ENCODE measurements at regions not wholly inside any gene's neighbourhood (a gene's known extent, or its start where the extent isn't known, plus 50 kb on each side); places are given as distances from the start of the nearest gene placed in this dataset.

DNA sequence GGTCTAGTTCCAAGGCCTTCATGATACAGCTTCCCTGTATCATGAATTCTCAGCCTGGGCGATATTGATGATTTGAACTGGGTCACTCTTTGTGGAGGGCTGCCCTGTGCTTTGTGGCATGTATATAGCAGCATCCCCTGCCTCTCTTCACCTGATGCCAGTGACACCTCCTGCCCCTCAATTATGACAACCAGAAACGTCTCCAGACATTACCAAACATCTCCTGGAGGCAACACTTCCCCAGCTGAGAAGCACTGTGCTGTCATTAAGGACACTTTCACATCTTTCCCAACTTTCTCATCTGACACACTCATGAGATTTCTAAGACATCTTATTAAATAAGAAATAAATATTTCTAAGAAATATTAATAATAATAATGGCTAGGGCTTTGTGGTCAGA is 315.3 kb downstream of the BCL11B start:
- in situ Hi-C loops (cut with MboI; ENCODE audit: low sequenced_read_pairs, unreplicated experiment) = no loop called here

DNA sequence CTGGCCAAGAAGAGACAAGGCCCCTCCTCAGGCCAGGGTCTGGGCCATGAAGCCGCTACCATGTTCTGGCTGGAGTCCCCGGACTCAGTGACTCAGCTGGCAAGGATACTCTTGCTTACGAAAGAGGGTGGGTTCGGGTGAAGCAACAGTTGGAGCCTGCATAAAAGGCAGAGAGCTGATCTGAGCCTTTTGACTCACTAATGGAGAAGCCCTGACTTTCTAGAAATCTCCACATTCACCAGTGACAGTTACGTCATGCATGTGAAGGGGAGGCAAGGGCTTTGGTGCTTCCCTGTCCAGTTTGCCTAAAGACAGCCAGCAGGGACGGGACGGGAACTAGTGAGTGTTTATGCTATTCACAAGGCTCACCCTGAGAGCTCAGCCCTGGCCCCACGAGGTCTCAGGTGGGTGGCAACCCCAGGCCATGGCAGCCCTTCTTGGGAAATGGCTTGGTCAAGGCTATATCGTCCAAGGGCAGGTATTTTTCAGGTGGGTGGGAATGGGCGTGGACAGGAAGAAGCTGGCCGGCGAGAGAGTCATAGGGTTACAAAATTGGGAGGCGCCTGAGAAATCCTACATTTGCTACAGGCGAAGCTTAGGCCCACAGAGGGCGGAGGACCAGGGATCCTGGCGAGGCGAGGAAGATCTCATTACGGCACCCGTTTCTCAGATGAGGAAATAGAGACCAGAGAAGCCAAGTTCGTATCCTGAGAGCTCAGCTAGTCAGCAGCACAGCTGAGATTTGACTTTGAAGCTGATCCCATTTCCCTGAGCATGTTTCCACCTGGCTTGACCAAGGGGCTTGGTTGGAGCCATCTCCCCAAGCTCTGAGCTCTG is 314.6 kb downstream of the BCL11B start:
- in situ Hi-C loops (cut with MboI; ENCODE audit: low sequenced_read_pairs, unreplicated experiment) = no loop called here
- TF ChIP-seq, protein P1, sequence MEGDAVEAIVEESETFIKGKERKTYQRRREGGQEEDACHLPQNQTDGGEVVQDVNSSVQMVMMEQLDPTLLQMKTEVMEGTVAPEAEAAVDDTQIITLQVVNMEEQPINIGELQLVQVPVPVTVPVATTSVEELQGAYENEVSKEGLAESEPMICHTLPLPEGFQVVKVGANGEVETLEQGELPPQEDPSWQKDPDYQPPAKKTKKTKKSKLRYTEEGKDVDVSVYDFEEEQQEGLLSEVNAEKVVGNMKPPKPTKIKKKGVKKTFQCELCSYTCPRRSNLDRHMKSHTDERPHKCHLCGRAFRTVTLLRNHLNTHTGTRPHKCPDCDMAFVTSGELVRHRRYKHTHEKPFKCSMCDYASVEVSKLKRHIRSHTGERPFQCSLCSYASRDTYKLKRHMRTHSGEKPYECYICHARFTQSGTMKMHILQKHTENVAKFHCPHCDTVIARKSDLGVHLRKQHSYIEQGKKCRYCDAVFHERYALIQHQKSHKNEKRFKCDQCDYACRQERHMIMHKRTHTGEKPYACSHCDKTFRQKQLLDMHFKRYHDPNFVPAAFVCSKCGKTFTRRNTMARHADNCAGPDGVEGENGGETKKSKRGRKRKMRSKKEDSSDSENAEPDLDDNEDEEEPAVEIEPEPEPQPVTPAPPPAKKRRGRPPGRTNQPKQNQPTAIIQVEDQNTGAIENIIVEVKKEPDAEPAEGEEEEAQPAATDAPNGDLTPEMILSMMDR (IDR thresholded peaks at IDR 0.05; ENCODE audit: borderline replicate concordance, control extremely low read depth, extremely low read depth, insufficient read depth, missing control alignments) = no peak
- DNase-seq (ENCODE audit: low spot score) = no peak

More for the DNA sequence above, 315.3 kb downstream of the BCL11B start:
- TF ChIP-seq, protein P1 (IDR thresholded peaks at IDR 0.05; ENCODE audit: borderline replicate concordance, control extremely low read depth, extremely low read depth, insufficient read depth, missing control alignments) = no peak
- no peak for DNase-seq (ENCODE audit: low spot score)

DNA sequence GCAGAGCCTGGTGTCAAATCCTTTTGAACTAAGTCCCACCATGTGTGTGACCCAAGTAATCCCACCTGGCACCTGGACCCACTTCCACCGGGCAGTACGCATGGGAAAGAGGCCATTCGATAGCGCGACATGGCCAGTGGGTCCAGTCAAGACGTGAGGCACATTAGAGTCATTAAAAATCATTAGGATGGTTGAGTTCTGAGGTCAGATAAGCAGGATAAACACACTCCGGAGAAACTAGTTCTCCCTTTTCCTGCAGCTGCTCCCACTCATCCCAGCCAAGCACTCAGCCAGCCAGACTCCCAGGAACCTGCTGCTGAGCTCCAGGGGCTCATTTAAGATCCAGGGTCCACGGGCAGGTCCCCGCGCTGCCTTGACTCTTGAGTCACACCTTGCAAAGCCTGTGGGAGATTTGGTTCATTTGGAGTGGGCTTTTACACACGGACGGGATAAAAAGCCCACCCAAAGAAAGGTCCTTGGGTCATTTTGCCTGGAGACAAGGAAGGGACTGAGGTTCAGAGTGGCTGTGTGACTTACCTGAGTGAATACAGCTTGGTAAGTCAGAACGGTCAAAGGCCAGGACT is 313.9 kb downstream of the BCL11B start:
- no peak for DNase-seq (ENCODE audit: low spot score)
- in situ Hi-C loops (cut with MboI; ENCODE audit: low sequenced_read_pairs, unreplicated experiment) = no loop called here
- TF ChIP-seq, protein P1 (IDR thresholded peaks at IDR 0.05; ENCODE audit: borderline replicate concordance, control extremely low read depth, extremely low read depth, insufficient read depth, missing control alignments) = no peak

DNA sequence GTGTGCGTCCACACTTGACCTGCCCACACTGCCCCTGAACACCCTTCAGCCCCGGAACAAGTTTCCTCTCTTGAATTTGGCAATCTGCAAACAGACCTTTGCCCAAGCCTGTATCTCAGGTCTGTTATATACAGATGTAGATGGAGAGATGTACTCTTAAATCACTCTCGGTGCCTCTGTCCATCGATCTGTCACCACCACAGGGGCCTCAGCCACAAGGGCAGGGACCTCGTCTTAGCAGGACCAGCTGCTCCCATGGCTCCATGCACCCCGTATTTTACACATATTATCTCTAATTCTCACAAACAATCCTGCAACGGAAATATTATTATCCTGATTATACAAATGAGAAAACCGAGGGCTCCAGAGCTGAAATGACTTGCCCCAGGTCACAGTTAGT is 313.4 kb downstream of the BCL11B start:
- TF ChIP-seq, protein P1 (IDR thresholded peaks at IDR 0.05; ENCODE audit: borderline replicate concordance, control extremely low read depth, extremely low read depth, insufficient read depth, missing control alignments) = no peak
- in situ Hi-C loops (cut with MboI; ENCODE audit: low sequenced_read_pairs, unreplicated experiment) = no loop called here
- no peak for DNase-seq (ENCODE audit: low spot score)

DNA sequence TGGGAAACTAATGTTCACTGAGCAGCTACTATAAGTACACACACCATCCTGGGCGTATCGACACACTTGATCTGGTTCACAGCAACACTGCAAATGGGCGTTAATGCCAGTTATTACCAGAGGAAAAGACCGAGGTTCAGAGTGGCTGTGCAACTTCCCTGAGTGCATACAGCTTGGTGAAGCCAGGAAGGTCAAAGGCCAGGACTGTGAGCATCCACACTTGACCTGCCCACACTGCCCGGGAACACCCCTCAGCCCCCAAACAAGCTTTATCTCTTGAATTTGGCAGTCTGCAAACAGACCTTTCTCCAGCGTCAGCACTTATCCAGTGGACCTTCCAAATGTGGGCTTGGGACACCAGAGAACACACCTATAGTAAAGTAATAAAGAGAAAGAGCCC is 312.6 kb downstream of the BCL11B start:
- TF ChIP-seq, protein P1 (IDR thresholded peaks at IDR 0.05; ENCODE audit: borderline replicate concordance, control extremely low read depth, extremely low read depth, insufficient read depth, missing control alignments) = no peak
- DNase-seq (ENCODE audit: low spot score) = no peak
- in situ Hi-C loops (cut with MboI; ENCODE audit: low sequenced_read_pairs, unreplicated experiment) = no loop called here

DNA sequence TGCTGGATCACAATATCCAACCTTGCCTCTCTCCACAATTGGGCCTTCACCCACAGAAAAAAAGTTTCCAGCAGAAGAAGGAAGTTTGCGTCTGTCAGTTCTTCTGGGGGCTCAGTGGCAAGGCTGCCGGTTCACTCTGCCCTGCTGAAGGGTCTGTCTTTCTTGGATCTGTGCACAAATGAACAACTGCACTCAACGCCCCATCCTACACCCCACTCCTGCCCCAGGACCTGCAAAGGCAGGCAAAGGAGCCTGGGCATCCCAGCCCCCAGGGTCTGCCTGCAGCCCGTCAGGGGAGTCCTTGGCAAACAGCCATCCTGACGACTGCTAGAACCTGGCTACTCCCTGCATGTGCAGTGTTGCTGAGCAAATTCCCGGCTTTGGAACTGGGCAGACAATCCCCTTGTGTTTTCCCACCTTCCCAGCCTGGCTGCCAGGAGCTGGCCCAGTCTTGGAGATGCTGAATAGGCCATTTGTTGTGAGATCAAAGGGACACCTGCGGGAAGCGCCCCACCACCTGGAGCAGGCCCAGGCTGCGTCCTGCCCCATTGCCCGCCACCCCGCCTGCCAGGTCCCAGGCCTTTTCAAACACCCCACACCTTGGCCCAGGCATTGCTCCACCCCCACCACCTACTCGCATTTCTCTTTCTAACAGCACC is 311.9 kb downstream of the BCL11B start:
- in situ Hi-C loops (cut with MboI; ENCODE audit: low sequenced_read_pairs, unreplicated experiment) = no loop called here
- no peak for DNase-seq (ENCODE audit: low spot score)
- TF ChIP-seq, protein P1 (IDR thresholded peaks at IDR 0.05; ENCODE audit: borderline replicate concordance, control extremely low read depth, extremely low read depth, insufficient read depth, missing control alignments) = no peak
